NCI-H2227 (cell line): ENCODE measurements at regions not wholly inside any gene's neighbourhood (a gene's known extent, or its start where the extent isn't known, plus 50 kb on each side); places are given as distances from the start of the nearest gene placed in this dataset.
"Not testable (repeated sequence)": the region's sequence is repeated elsewhere in the genome, so short reads cannot be mapped to it uniquely, and the experiment has no call there.

ENCODE experiments used
- DNase-seq: peaks from one replicate; lab custom pipeline; 2025; ENCODE audit not compliant: unreplicated experiment; lab: John Stamatoyannopoulos, UW

GRCh38 chr6:163862701-163863100 is 448.2 kb downstream of the QKI start:
- no peak for DNase-seq

DNA sequence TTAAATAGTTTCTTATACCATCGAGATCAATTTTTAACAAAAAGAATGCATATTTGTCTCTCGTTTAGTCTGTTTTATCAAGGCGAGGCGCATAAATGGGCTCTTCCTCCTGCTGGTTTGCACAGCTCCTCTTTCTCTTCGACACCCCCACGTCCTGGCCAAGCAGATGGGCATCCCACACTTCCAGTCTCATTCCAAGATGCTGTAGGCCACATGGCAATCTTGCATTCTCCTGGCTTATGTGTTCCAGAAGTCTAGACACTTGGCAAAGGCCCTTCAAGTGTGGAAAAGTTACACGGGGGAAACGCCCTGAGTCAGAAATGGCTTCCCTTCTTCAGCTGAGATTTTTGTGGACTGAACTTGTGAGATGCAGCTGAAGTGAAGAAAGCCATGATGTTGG is 447.1 kb downstream of the QKI start:
- DNase-seq: no peak

- no peak for DNase-seq
Observed at GRCh38 chr6:163860287-163861081, 446.0 kb downstream of the QKI start.

GRCh38 chr6:163858870-163859269 is 444.4 kb downstream of the QKI start:
- DNase-seq: not testable (repeated sequence)

DNA sequence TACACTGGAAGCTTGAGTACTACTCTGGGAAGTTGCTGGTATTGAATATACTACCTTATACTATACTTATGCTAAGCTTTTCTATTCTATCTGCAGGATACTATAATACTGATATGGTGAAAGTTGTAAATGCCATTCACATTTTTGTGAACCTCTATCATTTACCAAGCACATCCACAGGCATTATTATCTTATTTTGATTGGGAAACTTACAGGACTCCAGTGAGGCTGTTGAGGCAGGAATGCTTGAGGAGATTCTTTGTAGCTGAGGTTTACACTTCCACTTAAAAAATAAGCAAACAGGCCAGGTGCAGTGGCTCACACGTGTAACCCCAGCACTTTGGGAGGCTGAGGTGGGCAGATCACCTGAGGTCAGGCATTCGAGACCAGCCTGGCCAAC is 442.9 kb downstream of the QKI start:
- DNase-seq: no peak

DNA sequence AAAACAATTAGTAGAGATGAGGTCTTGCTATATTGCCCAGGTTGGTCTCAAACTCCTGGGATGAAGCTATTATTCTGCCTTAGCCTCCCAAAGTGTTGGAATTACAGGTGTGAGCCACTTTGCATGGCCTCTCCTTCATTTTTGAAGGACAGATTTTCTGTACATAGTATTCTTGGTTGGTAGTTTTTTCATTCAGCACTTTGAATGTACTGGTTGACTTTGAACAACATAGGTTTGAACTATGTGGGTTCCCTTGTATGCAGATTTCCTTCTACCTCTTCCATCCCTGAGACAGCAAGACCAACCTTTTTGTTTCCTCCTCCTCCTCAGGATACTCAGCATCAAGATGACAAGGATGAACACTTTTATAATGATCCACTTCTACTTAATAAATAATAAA is 436.4 kb downstream of the QKI start:
- DNase-seq: no peak

- DNase-seq: no peak
Observed at GRCh38 chr6:163844761-163845160, 430.2 kb downstream of the QKI start.

DNA sequence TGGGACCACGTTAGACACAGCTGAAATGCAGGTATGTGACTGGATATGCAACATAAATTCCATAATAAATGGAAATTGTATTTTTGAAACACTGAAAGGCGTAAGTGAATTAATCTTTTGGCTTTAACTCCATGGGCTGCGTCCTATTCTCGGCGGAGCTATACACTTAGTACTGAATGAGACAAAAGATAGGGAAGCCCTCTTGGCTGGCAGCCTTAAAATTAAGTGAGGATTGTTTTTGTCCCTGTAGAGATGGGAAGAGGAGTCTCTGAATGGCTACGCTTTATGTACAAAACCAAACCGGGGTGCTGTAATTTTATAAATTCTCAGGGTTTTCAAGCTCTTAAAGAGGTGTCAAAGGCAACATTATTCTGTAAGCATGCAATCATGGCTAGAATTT is 429.8 kb downstream of the QKI start:
- no peak for DNase-seq

DNA sequence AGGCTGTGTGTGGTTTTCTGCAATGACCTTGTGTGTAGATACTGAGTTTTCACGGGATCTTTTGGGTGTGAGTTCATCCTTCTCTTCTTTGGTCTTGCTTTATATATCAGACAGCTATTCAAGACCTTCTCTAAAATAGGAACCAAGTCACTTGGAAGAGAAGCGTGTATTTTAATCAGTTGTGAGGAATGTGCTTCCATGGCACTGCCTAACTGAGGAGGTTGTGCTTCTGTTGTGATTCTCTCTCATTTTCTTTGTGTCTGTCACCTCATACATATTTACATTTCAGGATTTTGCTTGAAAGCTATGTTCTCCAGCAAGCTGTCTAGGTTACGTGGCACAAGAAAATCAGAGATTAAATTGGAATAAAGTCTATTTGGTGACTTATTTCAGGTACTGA is 428.7 kb downstream of the QKI start:
- no peak for DNase-seq

- DNase-seq: no peak
Observed at GRCh38 chr6:163842467-163842866, 427.9 kb downstream of the QKI start.

DNA sequence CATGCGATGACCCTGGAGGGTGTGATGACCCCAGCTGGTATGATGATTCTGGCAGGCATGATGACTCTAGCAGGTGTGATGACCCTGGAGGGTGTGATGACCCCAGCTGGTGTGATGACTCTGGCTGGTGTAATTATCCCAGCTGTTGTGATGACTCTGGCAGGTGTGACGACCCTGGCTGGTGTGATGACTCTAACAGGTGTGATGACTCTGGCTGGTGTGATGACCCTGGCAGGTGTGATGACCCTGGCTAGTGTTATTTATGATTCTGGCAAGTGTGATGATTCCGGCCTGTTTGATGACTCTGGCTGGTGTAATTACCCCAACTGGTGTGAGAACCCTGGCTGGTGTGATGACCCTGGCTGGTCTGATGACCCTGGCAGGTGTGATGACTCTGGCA is 427.2 kb downstream of the QKI start:
- no peak for DNase-seq

DNA sequence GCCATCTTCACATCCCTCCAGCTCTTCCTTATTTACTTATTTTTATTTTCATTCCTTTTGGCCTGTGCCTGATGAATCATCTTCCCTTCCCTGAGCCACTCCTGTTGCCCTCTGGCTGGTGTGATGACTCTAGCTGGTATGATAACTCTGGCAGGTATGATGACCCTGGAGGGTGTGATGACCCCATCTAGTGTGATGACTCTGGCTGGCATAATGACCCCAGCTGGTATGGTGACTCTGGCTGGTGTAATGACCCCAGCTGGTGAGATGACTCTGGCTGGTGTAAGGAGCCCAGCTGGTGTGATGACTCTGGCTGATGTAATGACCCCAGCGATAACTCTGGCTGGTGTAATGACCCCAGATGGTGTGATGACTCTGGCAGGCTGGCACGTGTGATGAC is 426.8 kb downstream of the QKI start:
- DNase-seq: no peak

- no peak for DNase-seq
Observed at GRCh38 chr6:163840880-163841279, 426.4 kb downstream of the QKI start.

- DNase-seq: no peak
Observed at GRCh38 chr6:163839296-163839695, 424.8 kb downstream of the QKI start.

GRCh38 chr6:163837691-163838431 is 423.3 kb downstream of the QKI start:
- DNase-seq: no peak

DNA sequence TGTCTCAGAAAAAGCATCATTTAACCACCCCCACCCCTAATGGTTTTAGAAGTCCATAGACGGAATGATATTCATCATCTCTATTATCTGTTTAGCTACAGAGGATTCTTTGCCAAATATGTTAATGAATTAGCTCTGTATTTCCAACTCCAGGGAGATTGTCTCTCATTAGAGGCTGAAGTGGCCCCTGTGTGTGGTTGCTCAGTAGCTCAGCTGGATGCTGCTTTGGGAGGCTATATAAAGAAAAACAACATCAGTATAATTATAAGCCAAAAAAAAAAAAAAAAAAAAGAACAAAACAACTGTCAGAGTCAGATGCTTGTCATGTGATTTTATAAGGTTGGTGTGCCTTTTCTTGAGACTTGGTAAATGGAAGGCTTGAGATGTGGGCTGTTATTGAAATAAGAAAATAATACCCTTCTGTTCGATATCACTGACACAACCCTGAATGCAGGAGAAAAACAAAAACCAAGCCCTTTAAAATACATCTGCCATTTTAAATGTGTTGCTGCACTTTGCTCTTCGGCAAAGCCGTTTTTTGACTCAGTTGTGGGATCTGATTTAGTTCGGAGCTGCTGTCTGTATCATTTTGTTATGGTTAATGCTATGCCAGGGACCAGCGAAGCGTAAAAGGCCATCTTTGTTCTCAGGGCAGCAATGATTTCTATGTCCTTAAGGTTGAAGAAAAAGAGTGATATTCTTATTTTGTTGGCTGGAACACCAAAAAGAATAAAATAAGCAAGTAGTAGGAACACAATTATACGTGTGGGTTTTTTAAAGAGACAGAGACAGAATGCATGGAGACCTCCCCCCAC is 422.6 kb downstream of the QKI start:
- DNase-seq: no peak

GRCh38 chr6:163835439-163836171 is 421.1 kb downstream of the QKI start:
- no peak for DNase-seq

DNA sequence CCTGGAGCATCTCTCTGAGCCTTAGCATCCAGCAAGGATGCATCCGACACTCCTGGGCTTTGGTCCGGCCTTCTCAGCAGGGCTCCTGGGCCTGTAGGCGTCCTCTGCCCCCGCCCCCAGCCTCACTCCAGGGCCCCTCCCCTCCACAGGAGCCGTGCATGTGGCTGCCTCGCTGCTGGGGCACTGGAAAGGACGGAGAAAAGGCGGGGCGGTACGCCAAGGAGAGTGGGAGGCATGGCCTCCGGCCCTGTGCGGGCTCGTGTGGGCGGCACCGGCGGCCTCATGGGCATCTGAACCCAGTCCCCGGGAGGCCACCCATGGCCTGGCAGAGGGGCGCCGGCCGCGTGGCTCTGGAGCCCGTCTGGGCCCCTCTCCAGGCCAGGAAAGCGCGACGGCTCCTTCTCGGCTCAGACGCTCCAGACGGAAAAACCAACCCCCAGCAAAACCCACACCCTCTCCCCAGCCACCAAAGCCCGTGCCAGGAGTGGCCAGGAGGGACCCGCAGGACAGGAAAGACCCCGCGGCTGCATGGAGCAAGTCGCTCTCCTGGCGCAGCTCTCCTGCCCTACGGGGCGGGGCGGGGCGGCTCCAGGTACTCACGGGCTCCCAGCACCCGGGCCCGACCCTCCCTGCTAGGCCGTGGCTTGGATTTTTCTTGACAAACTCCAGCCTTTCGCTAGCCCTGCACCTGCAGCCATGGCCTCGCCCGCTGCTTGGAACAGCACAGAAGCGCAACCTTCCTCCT is 419.9 kb downstream of the QKI start:
- no peak for DNase-seq

- no peak for DNase-seq
Observed at GRCh38 chr6:163831736-163832135, 417.2 kb downstream of the QKI start.

- DNase-seq: no peak
Observed at GRCh38 chr6:163830641-163831040, 416.1 kb downstream of the QKI start.
